GM06990 (cell line): ENCODE measurements at regions not wholly inside any gene's neighbourhood (a gene's known extent, or its start where the extent isn't known, plus 50 kb on each side); places are given as distances from the start of the nearest gene placed in this dataset.

ENCODE experiments used
- DNase-seq: peaks from one replicate; pipeline ENCODE4 v3.0.0-alpha.2; 2011; ENCODE audit not compliant: insufficient read length; ENCODE audit errors: extremely low read depth
- H3K27me3 ChIP-seq: replicated peaks from 2 replicates; pipeline ENCODE4 v1.6.0; 2011; ENCODE audit warnings: low read length; ENCODE audit not compliant: control insufficient read depth, insufficient read depth
- H3K36me3 ChIP-seq: 2 replicates; pipeline ENCODE4 v1.5.1; 2011; ENCODE audit warnings: low read length; ENCODE audit not compliant: control insufficient read depth, insufficient read depth
- H3K4me3 ChIP-seq: replicated peaks from 2 replicates; pipeline ENCODE4 v1.5.1; 2011; ENCODE audit warnings: low read depth, mild to moderate bottlenecking, control low read depth, low read length
- TF ChIP-seq, protein P1 (sequence below): IDR thresholded peaks from 2 replicates; pipeline ENCODE4 v1.5.1; 2011; ENCODE audit warnings: low read length, control low read depth, mild to moderate bottlenecking, inconsistent platforms; ENCODE audit not compliant: insufficient read depth, poor library complexity, severe bottlenecking

DNA sequence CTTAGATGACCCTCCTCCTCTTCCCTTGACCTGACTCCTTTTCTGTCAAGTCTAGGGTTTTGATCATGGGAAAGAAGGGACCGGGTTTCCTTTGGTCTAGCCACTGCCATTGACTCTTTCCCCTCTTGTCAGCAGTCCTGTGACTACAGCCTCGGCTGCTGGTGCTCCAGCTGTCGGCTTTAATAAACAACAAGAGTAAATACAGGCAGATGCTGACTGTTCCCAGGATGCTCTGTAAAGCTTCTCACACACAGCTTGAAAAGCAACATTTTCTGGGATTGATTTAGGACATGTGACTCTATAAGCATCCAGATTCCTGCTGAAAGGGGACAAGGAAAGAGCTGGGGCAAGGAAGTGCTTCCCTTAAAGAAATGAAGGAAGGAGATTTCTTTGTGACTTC, 53.5 kb upstream of the CTTNBP2NL start:
- H3K36me3 ChIP-seq: no peaks in the 10 kb centered on the region
- H3K4me3 ChIP-seq: no peak overlapping the region
- no peak for DNase-seq
- TF ChIP-seq, protein P1, sequence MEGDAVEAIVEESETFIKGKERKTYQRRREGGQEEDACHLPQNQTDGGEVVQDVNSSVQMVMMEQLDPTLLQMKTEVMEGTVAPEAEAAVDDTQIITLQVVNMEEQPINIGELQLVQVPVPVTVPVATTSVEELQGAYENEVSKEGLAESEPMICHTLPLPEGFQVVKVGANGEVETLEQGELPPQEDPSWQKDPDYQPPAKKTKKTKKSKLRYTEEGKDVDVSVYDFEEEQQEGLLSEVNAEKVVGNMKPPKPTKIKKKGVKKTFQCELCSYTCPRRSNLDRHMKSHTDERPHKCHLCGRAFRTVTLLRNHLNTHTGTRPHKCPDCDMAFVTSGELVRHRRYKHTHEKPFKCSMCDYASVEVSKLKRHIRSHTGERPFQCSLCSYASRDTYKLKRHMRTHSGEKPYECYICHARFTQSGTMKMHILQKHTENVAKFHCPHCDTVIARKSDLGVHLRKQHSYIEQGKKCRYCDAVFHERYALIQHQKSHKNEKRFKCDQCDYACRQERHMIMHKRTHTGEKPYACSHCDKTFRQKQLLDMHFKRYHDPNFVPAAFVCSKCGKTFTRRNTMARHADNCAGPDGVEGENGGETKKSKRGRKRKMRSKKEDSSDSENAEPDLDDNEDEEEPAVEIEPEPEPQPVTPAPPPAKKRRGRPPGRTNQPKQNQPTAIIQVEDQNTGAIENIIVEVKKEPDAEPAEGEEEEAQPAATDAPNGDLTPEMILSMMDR: no peak
- no peaks in the 10 kb centered on the region; the same call in 1 of the 2 replicates for H3K27me3 ChIP-seq

DNA sequence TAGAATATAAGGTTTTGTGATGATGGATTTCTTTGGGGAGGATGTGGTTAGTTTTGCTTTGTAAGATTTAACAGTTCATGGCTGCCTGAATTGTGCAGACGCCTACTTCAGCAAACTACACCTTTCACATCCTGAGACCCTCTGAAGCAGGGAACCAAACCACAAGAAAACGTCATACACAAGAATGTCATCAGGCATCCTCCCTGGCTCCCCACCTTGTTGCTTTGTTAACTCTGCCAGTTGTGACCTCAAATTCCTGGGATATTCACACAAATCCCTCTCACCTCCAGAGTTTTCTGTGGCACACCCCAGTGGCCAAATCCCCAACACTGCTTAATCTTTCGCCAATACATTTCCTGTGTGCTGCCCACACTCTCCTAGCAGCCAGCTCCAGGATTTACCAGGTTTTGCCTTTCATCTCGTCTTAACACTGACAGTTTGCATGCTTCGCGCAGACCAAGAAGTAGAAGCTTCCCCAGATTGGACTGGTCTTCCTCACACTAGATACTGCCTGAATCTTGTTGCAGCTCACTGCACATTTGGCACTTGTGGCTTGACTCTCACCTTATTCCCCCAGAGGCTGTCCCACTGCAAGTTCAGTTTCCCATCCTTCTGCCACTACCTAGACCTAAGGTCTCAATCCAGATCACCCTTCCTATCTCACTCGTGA, 51.1 kb upstream of the CTTNBP2NL start:
- DNase-seq: no peak
- Histone ChIP-seq H3K27me3 (no peaks in the 10 kb centered on the region; the same call in 1 of the 2 replicates), H3K36me3 (no peaks in the 10 kb centered on the region), H3K4me3 (no peak overlapping the region)
- TF ChIP-seq, protein P1: no peak
